HG03521 (cell line): ENCODE measurements at regions not wholly inside any gene's neighbourhood (a gene's known extent, or its start where the extent isn't known, plus 50 kb on each side); places are given as distances from the start of the nearest gene placed in this dataset.
"Not testable (repeated sequence)": the region's sequence is repeated elsewhere in the genome, so short reads cannot be mapped to it uniquely, and the experiment has no call there.

ENCODE experiments used
- ATAC-seq: cut with Tn5 transposase; IDR thresholded peaks from one replicate; pipeline ENCODE4 v1.9.1; 2021; ENCODE audit warnings: mild to moderate bottlenecking, moderate library complexity; ENCODE audit not compliant: unreplicated experiment

DNA sequence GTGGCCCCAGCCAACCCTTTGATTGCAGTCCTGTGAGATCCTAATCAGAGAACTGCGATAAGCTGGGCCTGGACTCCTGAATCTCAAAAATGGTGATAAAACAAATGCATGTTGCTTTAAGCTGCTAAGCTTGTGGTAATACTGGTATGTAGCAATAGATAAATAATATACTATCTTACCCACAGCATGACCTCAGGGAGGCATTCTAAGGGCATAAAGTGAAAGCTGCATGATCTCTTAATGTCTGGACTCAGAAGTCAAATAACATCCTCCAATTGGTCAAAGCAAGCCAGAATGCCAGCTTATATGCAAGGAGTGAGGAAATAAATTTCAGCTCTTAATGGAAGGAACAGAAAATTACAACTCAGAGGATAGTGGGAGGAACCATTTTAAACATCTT, 246.1 kb downstream of the FSIP2 start:
- no peak for ATAC-seq

DNA sequence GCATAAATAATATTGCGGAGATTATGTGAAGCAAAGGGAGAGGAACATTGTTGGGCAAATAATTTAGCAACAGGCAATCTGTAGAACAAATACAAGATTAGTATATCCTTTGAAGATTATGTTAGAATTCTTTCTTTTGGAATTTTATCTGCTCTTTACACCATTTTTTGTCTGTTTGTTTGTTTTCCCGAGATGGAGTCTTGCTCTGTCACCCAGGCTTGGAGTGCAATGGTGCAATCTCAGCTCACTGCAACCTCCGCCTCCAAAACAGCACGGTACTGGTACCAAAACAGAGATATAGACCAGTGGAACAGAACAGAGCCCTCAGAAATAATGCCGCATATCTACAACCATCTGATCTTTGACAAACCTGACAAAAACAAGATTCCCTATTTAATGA, 250.3 kb downstream of the FSIP2 start:
- ATAC-seq: not testable (repeated sequence)

DNA sequence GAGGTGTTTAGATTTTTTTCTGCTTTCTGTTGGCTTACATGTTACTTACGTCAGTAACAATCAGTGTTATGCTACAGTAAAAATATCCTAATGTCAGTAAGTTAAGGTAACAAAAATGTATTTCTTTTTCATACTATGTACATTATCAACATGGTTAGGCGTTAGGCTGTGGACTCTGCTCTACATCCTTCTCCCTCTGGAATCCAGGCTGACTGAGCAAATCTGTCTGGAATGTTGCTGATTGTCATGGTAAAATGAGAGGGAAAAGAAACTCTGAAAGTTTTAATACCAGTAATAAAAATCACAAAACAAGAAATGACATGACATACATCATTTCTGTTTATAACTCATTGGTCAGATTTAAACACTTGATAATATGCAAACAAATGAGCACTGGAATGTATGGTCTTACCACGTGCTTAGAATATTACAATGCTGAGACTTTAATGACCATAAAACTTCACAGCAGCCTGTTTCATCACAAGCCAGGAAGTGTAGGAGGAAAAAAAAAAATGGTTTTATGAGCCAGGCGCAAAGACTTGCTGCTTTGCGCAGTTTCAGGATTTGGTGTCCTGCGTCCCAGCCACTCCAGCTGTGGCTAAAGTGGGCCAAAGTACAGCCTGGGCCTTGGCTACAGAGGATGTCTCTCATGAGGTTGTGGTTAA, 252.4 kb downstream of the FSIP2 start:
- ATAC-seq: no peak

DNA sequence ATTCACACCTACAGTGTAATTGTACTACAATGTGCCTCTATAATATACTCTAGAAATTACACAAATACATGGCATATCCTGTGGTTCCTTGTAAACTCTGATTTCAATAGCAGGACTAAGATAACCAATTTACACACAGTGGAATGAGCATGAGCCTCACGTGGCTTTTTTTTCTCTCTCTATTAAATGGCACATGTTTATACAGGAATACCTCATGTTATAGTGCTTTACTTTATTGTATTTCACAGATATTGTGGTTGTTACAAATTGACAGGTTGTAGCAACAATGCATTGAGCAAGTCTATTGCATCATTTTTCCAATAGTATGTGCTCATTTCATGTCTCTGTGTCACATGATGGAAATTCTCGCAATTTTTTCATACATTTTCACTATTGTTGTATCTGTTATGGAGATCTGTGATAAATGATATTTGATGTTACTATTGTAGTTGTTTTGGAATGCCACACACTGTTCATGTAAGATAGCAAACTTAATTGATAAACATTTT, 260.0 kb downstream of the FSIP2 start:
- no peak for ATAC-seq

DNA sequence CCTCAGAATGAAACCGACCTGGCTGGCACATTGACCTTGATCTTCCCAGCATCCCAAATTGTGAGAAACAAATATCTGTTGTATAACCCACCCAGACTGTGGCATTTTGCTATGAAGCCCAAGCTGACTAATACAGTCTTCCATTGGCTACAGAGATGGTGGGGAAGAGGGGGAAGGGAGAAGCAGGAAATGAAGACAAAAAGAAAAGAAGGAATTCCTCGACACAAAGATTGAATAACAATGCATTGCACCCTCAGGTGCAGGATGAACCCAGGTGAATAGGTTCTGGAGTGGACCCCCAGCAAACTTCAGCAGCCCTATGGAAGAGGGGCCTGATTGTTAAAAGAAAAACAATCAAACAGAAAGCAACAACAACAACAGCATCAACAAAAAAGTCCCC, 270.7 kb downstream of the FSIP2 start:
- no peak for ATAC-seq

DNA sequence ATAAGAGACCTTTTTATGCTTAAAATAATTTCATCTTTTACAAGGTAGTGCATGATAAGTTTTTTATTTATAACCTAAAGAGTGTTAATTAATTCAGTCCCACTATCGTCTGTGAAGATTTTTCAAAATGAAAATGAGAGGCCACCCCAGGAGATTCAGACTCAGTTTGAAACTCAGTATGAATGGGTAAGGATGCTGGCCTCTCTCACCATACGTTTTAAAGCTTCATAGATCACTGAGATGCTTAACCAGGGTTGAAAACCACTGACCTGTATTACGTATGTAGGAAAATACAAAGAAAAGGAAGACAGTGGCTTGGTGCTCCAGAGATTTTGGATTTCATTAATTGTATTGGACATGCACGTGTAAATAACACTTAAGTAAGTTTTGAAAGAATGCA, 278.7 kb downstream of the FSIP2 start:
- ATAC-seq: no peak

DNA sequence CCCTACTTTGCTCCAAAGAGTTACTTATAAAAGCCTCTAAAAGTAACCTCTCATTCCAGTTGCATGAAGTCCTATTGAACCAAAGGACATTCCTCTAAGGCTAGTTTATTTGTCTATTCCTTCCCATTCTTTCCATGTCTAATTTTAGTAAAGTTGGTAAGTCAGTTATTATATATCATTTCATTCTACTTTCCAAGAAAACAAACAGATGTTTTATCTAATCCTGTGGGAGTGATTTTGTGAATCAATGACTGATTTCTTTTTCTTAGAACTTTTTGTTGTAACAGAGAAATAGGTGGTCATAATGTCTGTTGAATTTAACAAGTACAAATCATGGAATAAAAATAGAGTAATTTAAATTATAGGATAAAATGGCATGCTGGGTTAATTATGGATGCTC, 286.3 kb downstream of the FSIP2 start:
- no peak for ATAC-seq

DNA sequence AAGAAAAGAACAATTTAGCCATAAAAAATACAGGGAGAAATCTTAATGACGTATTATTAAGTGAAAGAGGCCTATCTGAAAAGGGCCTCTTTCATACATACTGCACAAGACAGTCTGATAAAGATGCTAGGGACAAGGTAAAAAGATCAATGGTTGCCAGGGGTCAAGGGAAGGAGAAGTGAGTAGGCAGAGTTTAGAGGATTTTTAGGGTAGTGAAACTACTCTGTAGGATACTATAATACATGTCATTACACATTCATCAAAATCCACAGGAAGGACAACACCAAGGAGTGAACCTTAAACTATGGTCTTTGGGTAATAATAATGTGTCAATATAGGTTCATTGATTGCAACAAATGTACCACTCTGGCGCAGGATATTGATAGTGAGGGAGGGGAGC, 289.3 kb downstream of the FSIP2 start:
- no peak for ATAC-seq

DNA sequence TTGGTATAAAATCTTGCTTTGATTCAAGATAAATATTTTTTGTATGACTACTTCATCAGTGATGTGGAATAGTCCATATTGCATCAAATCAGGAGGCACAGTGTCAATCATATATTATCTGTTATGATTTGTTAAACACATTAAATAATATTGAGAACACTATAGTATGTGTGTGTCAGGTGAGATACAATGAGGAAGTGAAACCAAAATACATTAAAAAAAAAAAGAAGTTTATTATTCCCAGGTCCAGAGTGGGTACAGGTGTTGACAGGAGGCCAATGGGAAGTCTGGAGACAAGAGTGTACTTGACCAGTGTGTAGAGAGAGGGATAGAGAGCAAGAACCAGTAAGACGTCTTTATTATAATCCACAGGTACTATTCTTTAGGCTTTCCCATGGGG, 292.6 kb downstream of the FSIP2 start:
- ATAC-seq: no peak

DNA sequence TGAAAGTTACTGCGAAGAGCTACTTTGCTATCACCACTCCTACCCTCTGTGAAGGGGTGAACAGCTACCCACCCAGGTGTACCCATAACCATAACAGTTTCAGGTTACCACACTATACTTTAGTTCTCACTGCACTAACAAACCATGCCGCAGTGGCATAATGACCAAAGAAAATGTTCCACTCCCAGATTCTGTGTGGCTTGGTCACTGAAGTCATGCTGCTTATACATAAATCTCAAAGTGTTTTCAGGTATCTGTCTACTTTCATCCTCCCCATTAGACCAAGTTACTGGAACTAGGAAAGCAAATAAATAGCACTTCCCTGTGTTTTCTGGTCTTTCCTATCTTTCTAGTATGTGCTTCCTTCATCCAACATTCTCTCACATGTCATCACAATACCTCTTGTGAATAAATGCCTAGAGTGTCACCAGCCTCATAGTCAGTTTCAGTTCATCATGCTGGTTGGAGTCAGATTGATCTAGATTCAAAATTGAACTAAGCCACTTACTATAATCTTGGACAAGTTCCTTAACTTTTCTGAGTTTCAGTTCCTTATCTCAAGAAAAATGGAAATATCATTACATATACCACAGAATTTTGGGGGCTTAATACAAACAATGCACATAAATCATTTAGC, 293.6 kb downstream of the FSIP2 start:
- ATAC-seq: no peak

DNA sequence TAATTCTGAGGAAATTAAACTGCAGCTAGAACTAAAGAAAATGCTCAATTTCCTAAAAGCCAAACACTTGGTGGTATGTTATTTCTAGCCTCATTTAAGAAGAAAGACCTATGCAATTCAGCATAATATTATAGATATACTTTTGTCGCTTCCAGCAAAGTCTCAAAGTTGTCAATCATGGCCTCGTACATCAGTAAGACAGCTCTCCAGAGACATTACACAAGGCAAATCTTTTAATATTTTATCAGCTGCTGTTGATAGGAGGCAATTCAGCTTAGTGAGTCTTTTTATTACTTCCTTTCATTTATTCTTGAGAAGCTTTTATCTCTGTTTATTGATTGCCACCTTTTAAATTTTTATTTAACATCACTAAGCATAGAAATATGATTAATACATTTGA, 294.3 kb downstream of the FSIP2 start:
- no peak for ATAC-seq

DNA sequence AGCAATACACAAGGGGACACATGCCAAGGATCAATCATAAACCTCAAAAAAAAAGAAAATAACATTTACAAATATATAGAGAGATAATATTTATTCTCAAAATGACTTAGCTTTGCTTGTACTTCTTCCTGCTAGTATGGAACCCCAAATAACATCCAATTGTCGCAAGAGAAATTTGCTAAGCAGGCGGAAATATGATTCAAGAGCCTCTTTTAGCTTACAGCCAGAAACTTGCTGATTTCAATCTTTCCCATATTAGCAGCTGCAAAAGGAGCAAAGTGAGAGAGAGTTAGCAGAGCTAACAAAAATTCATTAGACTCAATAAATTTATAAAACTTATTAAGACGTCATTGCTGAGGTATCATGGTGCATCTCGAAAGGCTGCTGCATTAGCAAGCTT, 294.9 kb downstream of the FSIP2 start:
- no peak for ATAC-seq

DNA sequence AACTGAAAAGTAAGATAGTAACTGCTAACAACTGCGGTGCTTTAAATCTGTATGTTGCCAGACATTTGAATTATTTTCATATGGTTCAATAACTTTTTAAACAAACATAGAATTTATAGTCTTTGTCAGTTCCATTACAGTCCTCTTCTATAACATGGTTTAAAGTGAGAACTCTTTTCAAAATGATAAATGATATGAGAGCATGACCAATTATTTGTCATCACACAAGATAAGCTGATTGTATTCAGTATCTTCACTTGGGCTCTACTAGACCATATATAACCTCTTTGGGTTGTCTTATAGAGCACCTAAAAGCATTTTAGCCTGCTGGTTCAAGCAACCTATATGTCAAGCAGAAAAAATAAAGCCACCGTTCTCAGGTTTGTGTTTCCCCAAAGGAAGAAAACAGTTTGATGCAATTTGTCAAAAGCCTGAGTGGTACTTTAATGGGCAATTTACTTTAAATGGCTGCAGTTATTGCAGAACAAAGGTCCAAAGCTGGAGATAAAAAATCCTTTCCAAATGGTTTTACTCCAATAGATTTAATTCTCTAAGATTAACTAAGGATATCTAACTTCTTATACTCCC, 298.4 kb downstream of the FSIP2 start:
- no peak for ATAC-seq

DNA sequence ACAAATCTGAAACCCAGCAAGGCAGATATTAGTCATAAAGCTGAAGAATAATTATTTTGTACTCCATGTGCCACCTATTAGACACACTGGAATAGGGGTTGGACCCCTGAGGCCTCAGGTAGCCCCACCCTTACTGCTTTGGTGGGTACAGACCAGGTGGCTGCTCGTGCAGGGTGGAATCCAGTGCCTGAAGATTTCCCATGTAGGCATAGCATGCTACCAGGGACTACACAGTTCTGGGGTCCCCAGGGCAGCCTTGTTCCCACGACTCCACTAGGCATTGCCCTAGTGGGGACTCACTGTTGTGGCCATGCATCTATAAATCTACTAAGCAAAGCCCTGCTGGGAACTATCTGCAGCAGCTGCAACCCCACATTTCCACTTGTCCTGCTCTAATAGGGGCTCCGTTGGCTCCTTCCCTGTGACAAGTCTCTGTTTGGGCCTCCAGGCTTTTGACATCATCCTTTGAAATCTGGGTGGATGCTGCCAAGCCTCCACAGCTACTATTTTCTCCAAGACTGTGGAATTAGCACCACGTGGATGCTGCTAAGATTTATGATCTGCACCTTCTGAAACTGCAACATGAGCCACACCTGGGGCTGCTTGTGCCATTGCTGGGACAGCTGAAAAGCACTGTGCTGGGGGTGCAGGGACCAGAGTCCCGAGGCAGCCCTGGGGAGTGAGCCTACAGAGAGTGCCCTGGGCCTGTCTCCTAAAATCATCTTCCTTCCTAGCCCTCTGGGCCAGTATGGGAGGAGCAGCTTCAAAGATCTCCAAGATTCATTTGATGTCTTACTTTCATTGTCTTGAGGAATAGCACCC, 303.8 kb downstream of the FSIP2 start:
- ATAC-seq: no peak

DNA sequence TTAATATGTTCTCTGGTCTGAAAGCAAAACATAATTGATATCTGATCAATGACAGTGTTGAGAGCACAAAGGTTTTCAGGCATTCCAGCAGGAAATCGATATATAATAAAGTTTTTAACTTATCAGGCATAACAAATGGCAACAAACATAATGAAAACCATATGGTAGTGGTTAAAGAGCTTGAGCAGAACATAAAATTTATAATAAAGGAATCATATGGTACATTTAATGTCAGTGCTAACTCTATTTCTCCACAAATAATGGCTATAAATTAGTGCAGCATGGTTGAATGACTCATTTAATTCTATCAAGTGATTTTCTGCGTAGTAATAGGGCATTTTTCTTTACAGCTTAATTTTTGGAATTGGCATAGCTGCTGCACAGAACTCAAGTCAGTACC, 306.2 kb downstream of the FSIP2 start:
- no peak for ATAC-seq

DNA sequence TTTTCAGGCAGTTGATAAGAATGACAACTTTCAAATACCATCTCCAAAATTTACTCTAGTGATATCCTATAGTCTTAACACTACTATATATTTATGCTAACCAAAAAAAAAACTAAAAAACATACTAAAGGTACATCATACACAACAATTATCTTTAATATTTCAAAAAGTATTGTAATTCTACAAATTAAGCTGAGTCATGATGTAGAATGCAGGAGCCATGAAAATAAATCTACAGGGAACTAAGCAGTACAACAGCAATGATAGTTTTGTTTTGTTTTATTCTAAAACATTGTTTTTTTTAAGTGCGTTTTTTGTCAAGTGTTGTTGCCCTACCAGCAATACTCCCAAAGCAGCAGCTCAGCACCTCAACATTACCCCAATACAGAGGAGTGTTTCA, 314.3 kb downstream of the FSIP2 start:
- ATAC-seq: no peak

DNA sequence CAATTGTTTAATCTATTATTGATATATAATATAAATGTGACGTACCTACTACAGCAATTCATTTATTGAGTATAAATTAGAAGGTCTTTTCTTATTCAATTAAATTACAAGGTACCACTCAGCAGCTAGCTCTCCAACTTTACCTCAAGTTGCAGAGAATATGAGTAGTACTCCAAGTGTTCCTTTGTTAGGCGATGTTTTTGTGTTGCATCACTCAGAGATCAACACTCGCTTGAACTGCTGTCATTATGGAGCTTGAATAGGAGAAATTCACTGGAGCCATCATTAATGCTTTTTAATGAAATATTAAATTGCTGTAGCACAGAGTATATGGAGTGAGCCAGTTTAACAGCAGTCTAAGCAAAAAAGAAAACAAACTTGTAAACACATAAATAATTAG, 320.0 kb downstream of the FSIP2 start:
- ATAC-seq: no peak

DNA sequence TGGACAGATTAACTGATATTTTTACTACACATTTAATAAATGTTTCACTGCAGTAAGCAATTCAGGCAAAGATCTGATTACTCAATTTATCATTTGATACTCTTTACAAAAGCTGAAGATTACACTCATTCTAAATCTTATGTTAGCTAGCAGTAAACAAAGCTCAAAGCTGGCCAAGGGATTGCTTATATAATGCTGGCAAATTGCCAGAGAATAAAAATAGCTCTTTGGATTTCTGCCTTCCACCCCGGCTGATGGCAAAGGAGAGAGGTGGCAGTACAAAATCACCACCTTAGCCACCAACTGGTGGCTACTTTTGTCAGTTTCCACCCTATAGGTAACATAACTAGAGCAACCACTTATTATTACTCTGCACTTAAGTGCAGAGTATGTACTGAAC, 320.5 kb downstream of the FSIP2 start:
- no peak for ATAC-seq

DNA sequence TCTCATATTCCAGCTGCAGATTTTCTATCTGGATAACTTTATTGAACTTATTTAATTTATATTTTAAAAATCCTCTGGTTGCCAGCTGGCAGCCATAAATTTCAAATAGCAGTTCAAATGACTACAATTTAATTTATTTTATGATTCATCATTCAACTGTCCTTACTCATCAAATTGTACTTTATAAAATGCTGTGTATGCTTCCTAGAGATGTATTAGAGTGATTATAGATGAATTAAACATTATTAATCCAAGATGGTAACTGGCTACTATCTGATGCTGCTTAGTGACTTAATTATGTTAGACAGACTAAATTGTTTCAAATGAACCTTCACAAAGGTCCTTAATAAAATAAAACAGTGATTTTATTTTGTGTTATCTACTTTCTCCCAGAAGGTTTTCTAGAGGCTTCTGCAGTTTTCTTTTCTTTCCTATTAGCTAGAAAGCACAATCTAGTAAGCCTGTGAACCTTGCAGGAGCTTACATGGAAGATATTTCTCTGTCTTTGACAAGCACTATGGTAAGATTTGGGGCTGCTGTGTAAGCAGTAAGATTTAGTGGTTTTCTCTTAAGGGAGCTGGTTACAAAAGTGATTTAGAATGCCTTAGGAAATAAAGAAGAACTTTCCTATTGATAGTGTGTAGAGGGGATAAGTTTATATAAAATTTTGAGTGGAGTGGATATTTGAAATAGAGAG, 322.3 kb downstream of the FSIP2 start:
- no peak for ATAC-seq

DNA sequence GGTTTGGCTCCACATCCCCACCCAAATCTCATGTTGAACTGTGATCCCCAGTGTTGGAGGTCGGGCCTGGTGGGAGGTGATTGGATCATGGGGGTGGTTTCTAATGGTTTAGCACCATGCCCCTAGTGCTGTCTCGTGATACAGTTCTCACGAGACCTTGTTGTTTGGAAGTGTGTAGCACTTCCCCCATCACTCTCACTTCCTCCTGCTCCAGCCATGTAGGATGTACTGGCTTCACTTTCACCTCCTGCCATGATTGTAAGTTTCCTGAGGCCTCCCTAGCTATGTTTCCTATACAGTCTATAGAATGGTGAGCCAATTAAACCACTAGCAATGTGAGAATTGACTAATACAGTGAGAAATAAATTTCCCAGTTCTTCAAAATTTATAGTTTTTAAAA, 325.9 kb downstream of the FSIP2 start:
- ATAC-seq: no peak

DNA sequence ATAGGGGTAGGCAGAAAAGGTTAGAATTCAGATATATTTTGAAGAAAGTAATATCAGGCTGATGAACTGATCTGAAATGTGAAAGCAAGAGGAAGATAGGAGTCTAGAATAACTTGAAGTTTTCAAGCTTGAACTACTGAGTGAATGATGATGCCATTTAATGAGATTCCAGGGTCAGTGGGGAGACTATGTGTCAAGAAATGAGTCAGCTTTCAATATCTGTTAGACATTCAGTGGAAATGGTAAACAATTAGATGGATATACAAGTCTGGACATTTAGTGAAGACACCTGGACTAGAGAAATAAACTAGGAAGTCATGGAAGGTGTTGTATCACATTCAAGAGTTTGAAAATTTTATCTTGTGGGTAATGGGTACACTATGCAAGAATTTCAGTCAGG, 326.9 kb downstream of the FSIP2 start:
- no peak for ATAC-seq
